AG08396 (cell line): ENCODE measurements at regions not wholly inside any gene's neighbourhood (a gene's known extent, or its start where the extent isn't known, plus 50 kb on each side); places are given as distances from the start of the nearest gene placed in this dataset.

ENCODE experiments used
- DNase-seq: peaks from one replicate; pipeline ENCODE4 v3.0.0; 2012; ENCODE audit warnings: low spot score, mixed read lengths

DNA sequence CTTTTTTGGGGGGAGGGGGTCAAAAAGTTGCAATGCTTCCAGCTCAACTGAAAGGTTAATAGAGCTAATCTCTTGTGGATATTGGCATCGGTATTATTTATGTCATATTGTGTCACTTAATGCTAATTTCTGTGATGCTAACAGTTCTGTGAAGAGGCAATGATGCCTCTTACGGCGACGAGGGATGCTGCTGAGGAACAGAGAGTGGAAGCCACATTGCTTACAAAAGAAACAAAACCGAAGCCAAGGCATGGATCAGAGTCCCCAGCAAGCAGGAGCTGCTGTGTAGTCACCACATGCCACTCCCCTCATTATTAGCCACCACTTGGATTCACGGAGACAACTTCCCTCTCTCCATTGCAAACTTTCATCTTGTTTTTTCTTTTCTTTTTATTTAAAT is 536.5 kb upstream of the MGMT start:
- no peak for DNase-seq

DNA sequence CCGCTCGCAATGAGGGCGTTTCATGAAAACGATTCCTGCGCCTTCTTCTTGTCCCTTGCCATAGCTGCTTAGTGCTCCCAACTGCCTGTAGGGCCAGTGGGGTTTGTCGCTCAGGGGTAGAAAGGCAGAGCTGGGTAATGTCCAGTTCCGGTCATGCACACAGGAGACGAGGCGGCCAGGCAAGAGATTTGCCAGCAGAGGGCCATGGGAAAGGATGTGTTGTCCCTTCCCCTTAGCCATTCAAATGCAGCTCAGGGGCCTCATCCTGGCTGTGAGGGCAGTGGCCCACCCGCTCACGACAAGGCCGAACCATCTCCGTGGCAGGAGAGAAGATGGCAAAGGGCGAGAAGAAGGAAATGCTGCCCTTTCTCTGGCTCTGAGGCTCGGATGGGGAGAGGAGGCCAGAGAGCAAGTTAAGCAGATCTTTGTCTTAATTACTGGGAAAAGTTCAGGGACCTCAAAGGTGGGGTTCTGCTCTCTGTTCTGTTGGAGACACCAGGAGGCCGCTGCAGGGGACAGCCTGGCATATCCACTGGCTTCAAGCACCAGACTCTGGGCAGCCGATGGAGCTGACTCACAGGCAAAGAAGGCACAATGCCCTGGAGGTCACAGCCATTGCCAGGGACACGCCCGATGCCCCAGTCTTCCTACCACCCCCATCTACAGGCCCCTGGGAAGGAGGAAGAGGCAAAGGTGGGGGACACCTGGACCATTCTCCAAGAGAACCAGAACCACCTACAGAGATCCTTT is 534.8 kb upstream of the MGMT start:
- no peak for DNase-seq

DNA sequence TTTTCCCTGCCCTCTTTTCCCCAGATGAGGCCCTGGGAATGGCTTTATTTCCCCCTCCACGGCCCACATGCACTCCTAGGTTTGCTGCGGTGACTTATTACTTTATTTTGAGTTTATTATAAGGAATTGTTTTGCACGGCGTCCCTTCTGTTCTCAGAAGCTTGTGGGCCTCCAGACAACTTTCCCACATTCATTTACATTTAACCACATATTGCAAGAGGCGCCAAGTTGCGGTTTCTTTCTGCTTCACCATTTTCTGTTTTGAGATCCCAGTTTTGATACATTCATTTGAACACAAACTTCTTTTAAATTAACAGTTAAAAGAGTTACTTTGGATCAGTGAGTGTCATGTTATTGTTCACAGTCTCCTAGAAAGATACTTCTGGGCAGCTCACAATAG is 532.5 kb upstream of the MGMT start:
- DNase-seq: no peak

DNA sequence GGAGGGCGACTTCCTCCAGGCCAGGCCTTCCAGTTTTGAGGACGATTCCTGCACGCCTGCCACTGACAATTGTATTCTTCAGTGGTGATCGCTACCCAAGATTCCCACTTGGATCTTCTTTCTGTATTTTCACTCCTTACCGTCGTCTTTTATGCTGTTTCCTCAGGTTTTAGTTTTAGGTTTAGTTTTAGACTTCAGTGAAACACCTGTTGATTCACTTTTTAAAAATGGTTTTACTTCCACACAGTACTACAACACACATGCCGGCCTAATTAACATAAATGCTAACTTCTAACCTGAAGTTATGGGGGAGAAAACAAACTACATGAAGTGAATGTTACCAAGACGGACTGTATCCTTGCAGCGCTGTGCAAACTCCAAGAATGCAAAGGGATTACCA is 530.6 kb upstream of the MGMT start:
- DNase-seq: no peak

DNA sequence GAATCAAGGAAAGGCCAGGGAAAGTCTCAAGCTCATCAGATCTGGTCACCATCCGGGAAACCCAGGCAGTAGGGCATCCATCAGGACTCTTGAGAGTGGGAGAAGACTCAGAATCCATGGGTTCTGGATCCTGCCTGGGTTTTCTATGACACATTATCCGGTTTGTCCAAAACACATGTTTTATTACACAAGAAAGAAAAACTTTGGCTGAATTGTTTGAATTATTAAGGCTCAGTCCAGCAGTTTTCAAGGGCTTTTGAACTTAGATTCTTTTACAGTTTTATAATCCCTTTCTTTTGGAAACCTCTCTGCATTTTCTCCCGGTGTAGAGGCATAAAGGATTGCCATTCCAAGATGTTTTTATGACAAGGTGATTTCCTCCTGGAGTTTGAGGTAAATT is 528.5 kb upstream of the MGMT start:
- no peak for DNase-seq

DNA sequence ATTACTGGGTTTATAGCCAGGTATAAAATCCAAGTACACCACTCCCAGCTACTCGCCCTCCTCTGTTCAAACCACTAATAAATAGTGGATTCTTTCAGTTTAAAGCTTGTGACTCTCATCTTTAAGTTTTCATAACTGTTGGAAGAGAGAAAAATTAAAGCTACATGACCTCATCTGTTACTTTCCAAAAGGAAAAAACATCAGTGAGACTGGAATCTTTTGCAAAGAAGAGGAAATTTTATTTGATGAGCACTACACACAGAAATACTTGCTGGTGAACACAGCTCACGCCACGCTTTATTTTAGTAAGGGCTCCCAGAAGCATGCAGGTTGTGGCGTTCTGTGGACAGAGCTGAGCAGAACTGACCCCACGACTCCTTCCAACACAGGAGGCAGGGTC is 527.0 kb upstream of the MGMT start:
- no peak for DNase-seq

DNA sequence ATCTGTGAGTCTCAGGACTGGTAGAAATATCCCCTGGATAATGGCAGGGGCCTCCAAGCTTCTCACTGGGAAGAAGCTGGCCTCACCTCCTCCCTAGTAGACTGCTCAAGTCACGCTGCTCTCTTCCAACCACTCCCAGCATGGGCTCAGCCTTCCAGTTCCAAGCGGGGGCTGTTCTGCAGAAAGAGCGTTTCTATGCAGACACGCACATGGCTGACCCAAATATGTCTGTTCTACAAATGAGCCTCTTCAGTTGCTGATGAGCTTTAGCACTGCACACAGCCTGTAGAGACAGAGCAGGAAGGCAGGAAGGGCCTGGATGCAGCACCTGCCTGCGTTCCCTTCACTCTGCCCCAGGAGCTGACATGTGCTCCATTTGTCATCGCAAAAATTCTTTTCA is 523.9 kb upstream of the MGMT start:
- DNase-seq: no peak

DNA sequence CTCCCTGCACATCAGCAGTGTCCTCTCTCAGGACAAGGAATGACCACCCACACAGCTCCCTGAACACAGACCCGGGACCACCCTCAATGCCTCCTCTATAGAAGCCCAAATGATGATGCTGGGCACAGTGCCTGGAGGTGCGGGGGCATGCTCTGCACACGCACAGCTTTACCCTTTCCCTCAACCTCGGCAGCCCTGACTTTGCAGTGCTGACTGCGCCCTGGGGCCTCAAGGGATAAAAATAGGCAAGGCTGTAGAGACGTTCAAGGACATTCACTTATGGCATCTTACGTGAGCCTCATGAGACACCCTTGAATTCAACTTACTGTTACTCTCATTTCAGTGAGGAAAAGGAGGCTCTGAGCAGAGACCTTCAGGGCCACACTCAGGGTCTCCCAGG is 521.6 kb upstream of the MGMT start:
- no peak for DNase-seq

DNA sequence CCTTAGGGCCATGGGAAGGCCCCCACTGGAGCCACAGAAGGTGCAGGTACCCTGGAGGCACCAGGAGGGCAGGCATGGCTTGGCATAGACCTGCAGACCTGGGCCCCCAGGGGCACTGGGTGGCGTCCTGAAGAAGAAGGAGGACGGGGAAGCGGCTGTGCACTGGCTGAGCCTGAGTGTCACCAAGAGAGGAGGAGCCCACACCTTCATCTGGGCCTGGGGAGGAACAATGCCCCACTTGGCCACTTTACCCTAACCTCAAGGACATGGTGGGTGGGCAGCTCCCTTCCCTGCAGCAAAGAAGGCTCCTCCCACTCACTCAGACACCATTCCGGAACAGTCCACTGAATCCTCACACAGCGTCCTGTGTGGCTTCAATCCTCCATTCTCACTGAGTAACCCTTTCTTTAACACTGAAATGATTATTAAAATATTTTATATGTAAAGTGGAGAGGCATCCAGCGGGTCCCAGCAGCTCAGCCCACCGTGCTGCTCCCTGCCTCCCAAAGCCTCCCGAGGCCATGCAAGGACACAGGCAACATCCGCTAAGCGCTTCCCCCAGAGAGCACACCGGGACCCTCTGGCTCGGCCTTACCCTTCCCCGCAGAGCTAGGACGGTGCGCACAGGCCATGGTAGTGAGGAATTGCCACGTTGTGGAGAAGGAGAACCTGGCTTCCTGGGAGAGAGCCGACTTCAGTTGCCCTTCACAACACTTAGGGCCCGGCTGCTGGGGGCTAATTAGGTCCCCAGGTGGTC is 516.7 kb upstream of the MGMT start:
- no peak for DNase-seq

DNA sequence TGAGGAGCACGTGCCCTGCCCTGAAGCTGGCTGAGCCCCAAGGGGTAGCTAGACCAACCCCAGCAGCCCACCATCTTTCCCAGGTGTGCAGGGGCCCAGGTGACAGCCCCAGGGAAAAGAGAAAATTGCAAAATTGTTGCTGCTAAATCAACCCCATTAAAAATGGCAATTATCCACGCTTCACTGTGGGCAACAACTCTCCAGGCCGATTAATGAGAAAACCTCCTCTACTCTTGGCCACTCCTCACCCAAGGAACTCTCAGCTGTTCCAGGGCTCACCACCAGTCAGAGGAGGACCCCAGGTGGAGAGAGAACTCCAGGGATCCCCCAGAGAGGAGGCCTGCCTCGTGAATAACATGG is 516.1 kb upstream of the MGMT start:
- no peak for DNase-seq

DNA sequence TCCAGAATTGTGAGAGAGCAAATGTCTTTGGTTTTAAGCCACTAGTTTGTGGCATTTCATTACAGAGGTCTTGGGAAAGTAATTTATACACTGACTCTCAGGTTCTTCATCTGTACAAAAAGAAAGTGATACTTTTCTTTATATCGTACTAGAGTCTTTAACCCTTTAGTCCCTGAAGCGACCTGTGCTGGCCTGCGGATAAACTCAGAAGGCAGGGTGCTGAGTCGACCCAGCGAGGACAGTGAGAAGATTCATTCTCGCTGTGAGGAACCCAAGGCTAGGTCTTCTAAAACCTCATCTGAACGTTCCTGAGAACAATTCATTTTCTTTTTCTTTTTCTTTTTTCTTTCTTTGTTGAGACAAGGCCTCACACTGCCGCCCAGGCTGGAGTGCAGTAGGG is 514.2 kb upstream of the MGMT start:
- DNase-seq: no peak

DNA sequence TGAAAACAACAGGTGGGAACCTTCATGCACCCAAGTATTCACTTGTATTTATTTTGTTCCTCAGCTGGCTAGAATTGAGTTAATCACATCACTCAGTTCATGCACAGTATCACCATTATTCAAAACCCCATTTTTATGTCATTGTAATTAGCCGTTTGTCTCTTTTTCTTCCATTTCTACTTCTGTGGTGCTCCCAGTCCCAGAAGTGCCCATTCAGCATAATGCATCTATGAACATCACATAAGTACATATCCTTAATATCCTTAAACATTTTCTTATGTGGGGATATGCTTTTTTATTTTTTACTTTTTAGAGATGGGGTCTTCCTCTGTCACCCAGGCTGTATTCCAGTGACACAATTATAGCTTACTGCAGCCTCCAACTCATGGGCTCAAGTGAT is 510.9 kb upstream of the MGMT start:
- DNase-seq: no peak

DNA sequence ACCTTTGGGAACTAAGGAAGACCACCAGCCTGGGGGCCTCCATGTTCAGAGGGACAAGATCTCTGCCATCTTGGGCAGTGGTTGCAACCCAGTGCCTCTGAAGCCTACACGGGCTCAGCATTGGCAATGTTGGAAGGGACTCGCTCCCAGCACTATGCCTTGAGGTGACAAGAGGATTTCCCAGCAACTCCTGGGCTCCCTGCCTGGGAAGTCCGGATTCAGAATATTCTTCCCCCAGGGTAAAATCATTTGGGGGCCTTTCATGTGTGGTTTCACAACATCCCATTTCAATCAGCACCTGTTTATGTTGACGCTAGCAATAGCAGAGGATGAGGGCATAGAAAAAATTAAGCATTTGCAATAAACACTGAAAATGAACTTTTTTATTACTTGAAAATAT is 509.8 kb upstream of the MGMT start:
- no peak for DNase-seq

DNA sequence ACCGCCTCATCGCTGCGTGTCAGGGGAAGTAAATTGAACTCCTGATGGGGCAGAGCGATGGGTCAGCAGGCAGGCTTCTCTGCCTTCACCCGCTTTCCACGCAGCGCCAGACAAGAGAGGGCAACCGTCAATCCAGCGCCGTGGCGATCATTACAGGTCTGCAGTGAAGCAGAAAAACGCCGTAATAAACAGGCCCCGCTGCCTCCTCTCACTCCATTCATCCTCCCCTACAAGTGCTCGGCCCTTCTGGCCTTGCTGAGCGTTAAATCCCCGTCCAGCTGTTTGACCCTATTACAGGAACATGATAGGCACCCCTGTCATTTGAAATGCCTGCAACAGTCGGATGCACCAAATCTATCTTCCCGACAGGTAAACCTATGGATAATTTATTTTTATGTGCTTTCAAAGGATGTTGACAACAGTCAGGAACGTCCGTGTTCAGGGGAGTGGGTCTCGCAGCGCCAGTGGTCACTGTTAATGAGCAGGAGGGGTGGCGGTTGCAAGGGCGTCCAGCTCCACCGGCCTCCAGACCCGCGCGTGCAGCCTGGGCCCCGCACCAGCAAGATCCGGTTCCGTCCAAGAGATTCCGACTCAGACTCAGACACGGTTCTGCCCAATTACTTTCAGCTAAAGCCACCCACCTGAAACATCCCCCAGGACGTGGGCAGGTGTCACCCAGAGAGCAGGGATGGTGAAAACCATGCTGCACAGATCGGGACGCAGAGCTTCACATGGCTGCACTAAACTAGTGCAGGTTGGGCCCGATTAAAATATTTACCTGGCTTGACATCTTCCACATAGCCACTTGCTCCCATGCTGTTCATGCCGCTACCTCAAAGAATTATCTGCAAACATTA is 508.0 kb upstream of the MGMT start:
- DNase-seq: no peak

DNA sequence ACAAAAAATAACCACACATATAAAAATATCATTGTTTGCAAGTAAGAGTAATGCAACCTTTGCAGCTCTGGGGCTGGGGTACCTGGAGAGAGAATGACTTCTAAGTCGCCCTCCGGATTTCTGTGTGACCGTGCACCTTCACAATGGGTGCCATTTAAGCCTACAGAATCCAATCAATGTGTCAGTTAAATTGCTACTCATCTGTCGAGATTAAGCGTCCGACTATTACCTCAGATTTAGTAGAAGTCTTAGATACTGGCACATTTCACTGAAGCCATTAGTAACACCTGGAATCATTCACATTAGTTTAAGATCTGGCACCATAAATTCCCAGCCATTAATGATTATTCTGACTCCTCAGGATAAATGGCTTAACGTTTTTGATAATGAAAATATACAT is 507.3 kb upstream of the MGMT start:
- DNase-seq: no peak

DNA sequence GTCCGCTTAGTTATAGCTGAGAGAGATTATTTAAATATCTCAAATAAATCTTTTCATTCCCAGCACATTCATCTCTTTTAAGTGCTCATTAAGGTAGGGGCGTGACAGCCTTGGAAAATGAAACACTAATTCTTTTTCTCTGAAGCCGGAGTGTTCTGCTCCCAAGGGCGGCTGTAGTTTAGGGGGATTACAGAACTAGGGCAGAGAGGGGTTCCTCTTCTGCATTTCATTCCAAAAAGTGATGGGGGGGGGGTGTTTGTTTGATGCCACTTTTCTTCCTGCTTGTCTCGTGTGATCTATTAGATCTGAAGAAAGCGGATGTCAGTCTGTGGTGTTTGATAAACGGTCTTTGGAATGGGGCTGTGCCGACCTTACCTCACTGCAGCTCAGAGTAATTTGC is 506.5 kb upstream of the MGMT start:
- DNase-seq: no peak

DNA sequence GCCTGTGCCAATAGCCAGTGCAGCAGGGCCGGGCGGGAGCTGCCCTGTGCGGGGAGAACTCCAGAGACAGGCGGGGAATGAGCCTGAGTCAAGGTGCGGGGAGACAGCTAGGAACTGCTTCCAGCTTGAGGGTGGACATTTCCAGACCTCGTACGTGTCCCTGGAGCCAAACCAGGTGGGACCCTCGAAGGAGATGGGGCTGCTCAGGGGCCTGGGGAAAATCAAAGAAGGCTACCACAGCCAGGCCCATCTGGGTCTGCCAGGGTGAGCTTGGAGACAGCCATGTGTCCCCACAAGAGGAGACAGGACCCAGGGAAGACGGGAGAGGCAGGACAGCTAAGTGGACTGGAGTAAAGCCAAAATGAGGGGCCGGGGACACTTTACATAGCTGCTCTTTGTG is 504.9 kb upstream of the MGMT start:
- DNase-seq: no peak

DNA sequence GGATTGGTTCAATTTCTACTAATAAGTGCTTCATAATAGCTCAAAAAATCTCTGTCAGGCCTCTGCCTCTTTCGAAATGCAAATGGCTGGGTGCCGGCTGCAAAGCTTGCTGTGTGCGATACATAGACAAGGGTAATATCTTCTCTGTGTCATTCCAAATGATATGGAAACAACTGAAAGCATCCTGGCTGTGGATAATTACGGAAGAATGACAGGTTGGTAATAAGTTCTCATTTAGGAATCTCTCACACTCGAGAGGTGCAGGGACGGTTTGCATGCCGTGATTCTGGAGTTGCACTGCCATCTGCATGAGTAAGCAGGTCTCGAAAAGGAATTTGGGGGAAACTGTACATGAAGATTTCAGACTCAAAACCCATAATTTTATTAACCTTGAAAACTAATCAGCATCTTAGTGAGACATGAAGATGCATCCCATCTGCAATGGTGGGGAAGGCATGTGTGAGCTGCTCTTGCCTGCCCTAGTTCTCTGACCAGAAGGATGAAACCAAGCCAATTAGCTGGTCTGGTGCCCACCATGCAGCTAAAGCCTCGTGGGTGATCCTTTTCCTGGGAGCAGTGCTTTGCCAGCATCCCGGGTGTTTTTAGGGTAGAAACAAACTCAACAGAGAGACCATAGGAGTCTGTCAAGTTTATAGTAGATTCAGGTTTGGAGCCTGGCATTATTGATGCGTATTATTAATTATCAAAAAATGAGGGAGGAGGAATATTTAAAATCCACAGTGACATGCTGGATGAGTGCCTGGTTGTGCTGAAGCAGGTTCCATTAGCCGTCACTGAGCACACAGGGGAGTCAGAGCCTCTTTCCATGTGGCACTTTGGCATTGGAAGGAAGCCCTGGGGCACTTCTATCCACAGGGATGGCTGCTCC is 503.6 kb upstream of the MGMT start:
- no peak for DNase-seq

DNA sequence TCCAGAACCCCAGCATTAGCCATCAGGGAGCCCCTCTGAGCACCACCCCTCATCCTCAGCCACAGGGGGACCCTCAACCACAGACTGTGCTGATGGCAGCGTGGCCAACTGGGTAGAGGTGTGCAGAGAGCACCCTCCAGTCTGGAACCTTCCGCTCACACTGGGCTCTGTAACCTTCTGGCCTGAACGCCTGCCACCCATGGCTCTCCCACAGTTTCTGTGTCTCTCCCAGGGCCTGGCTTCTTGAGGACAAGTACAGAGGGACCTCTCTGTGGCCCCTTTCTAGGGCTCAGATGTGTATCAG is 503.0 kb upstream of the MGMT start:
- DNase-seq: no peak

DNA sequence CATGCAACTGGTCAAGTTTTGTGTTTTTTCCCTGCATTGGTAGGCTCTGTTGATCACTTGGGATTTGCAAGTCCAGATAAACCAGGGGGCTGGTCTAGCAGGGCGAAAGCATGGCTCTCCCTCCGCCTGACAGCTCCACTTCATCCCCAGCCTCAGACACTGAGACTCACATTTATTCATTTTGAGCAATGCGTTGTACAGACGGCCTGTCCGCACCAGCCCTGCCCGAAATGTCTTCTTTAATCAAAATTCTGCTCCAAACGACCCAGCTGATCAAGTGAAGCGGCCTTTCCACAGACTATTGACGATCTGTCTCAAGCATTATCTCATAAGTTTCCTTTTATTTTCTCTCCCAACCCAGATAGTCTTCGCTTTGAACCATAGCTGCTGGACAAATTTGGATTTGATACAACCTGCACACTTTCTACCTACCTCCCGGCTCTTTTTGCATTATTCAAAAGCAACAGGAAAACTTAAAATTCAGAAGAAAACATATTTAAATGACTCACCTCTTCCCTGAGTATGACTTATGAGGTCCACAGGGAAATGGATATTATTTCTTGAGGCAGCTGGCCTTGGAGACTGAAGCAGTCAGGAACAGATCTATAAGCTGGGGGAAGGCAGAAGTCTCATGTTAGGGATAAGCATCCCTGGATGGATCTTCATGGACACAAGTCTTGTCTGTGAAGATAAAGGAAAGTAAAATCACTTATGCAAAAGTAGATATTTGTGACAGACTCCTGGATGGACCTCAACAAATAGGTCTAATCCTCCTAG is 498.9 kb upstream of the MGMT start:
- no peak for DNase-seq

DNA sequence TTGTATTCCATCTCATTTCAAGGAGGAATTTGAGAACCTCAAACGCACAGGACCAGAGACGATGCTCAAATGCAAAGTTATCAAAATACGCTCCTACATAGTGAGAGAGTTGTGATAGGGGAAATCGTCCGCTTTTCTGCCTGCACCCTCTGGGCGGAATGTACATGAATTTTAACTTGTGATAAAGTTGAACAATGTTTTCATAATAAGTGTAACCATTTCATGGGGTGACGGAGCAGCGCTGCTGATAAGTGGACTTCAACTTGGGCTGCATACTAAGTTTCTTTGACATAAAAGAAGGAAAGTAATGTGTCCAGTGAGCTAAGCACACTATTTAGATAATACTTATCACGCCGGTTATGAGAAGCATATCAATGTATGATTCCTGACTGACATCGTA is 497.5 kb upstream of the MGMT start:
- no peak for DNase-seq
